GM12878 (cell line): ENCODE measurements at regions not wholly inside any gene's neighbourhood (a gene's known extent, or its start where the extent isn't known, plus 50 kb on each side); places are given as distances from the start of the nearest gene placed in this dataset.

Source experiments
- ATAC-seq: fragments of 200-7000 bp; cut with Tn5 transposase; 3 replicates; pipeline ENCODE4 v1.9.1; 2020; ENCODE audit warnings: mild to moderate bottlenecking, moderate library complexity
- BruUV-seq: library from RNA; stranded (reverse); fragments of 400-500 nt; replicated peaks from 2 replicates; lab custom pipeline; 2021; lab: Mats Ljungman, UMichigan
- CTCF ChIA-PET: fragments of 300-600 bp; sonication (Branson Sonifier 250); formaldehyde crosslinking; extraction: SDS; loops from one replicate; lab custom pipeline; 2021; ENCODE audit warnings: inconsistent platforms; lab: Yijun Ruan, JAX
- POLR2A ChIA-PET: fragments of 350-600 bp; formaldehyde crosslinking; extraction: SDS; loops from one replicate; lab custom pipeline; 2021; ENCODE audit warnings: inconsistent platforms; lab: Charles Lee
- RAD21 ChIA-PET: fragments of 300-600 bp; sonication (Branson Sonifier 250); formaldehyde crosslinking; loops from one replicate; lab custom pipeline; 2023; ENCODE audit warnings: antibody characterized with exemption; ENCODE audit not compliant: unreplicated experiment; lab: Charles Lee
- SMC1A ChIA-PET: fragments of 300-600 bp; sonication (Branson Sonifier 250); formaldehyde crosslinking; loops from one replicate; lab custom pipeline; 2023; ENCODE audit not compliant: unreplicated experiment, uncharacterized antibody; lab: Charles Lee
- DNase-seq: peaks from one replicate; pipeline ENCODE4 v3.0.0-alpha.2; 2011; ENCODE audit warnings: low read depth, low spot score
- FAIRE-seq: peaks from 3 replicates; lab custom pipeline; 2011; peaks lifted over from hg19 to GRCh38; lab: Jason Lieb, UNC
- H2AFZ ChIP-seq: 2 replicates; pipeline ENCODE4 v1.6.0; 2011; ENCODE audit warnings: low read depth, low read length, control low read depth; ENCODE audit not compliant: control insufficient read depth
- H3K27ac ChIP-seq: 2 replicates; pipeline ENCODE4 v1.5.1; 2011; ENCODE audit warnings: control low read depth; ENCODE audit not compliant: control insufficient read depth, insufficient read depth
- H3K27me3 ChIP-seq, 2 experiments: replicated peaks in 1 of 2; 2 replicates each; pipeline versions ENCODE4 v1.6.0 to v1.6.1; 2011; ENCODE audit warnings: low read length in 1 of 2; ENCODE audit not compliant: control insufficient read depth in 2 of 2, insufficient read depth in 2 of 2
- H3K36me3 ChIP-seq, 2 experiments: 2 replicates each; pipeline ENCODE4 v1.5.1; 2011; ENCODE audit warnings: low read length in 1 of 2; ENCODE audit not compliant: control insufficient read depth in 2 of 2, insufficient read depth in 2 of 2
- H3K4me1 ChIP-seq: 2 replicates; pipeline ENCODE4 v1.6.1; 2011; ENCODE audit warnings: mild to moderate bottlenecking, low read length, moderate library complexity, mixed read lengths; ENCODE audit not compliant: control insufficient read depth, insufficient read depth
- H3K4me2 ChIP-seq: 2 replicates; pipeline ENCODE4 v1.6.0; 2011; ENCODE audit warnings: control low read depth; ENCODE audit not compliant: control insufficient read depth, insufficient read depth
- H3K4me3 ChIP-seq: fragments of 200-600 bp; sonication (generic); 2 replicates; pipeline ENCODE4 v1.5.1; 2016
- H3K79me2 ChIP-seq: 2 replicates; pipeline ENCODE4 v1.6.0; 2011; ENCODE audit warnings: low read length; ENCODE audit not compliant: control insufficient read depth, insufficient read depth
- H3K9ac ChIP-seq: 2 replicates; pipeline ENCODE4 v1.8.0; 2011; ENCODE audit warnings: low read length, control low read depth, mixed read lengths; ENCODE audit not compliant: control insufficient read depth, insufficient read depth
- H3K9me3 ChIP-seq: replicated peaks from 3 replicates; pipeline ENCODE4 v1.5.1; 2011; ENCODE audit warnings: mild to moderate bottlenecking, low read length; ENCODE audit not compliant: control insufficient read depth, insufficient read depth
- H4K20me1 ChIP-seq: 2 replicates; pipeline ENCODE4 v1.6.0; 2011; ENCODE audit not compliant: control insufficient read depth, insufficient read depth
- CBX5 ChIP-seq: sonication (generic); IDR thresholded peaks from 2 replicates; pipeline ENCODE4 v1.6.1; 2016; ENCODE audit warnings: low read depth, moderate library complexity, mild to moderate bottlenecking, inconsistent platforms
- CTCF ChIP-seq, 3 experiments: IDR thresholded peaks in 2 of 3; conservative IDR thresholded peaks in 1 of 3; 2 replicates each; pipeline ENCODE4 v1.5.1; 2011; ENCODE audit warnings: low read depth in 3 of 3, low read length in 3 of 3, mild to moderate bottlenecking in 3 of 3, control low read depth in 2 of 3, moderate library complexity in 2 of 3, inconsistent platforms in 1 of 3, mixed read lengths in 1 of 3; ENCODE audit not compliant: control insufficient read depth in 2 of 3, insufficient read depth in 1 of 3; ENCODE audit errors: extremely low read depth in 1 of 3
- EGR1 ChIP-seq, 2 experiments: IDR thresholded peaks; 1 replicate in 1 of 2; 2 replicates in 1 of 2; pipeline ENCODE4 v1.6.1; 2011 to 2012; ENCODE audit warnings: low read depth in 2 of 2, low read length in 2 of 2, borderline replicate concordance in 1 of 2, mild to moderate bottlenecking in 1 of 2, moderate library complexity in 1 of 2
- FOS ChIP-seq: IDR thresholded peaks from 3 replicates; pipeline ENCODE4 v1.6.1; 2011; ENCODE audit warnings: borderline replicate concordance; ENCODE audit not compliant: insufficient read length; ENCODE audit errors: extremely low read depth
- MLLT1 ChIP-seq: fragments of 450-650 bp; IDR thresholded peaks from 2 replicates; pipeline ENCODE4 v1.6.1; 2016; ENCODE audit warnings: mild to moderate bottlenecking
- MTA3 ChIP-seq: IDR thresholded peaks from 2 replicates; pipeline ENCODE4 v1.6.1; 2012; ENCODE audit warnings: low read length, inconsistent platforms, borderline replicate concordance
- NBN ChIP-seq: fragments of 450-650 bp; IDR thresholded peaks from 2 replicates; pipeline ENCODE4 v1.6.1; 2016
- PRDM15 ChIP-seq: fragments of 450-650 bp; formaldehyde crosslinking; IDR thresholded peaks from 2 replicates; pipeline ENCODE4 v1.4.0; 2020; ENCODE audit warnings: mild to moderate bottlenecking, moderate library complexity
- RELA ChIP-seq: fragments of 450-650 bp; IDR thresholded peaks from 2 replicates; pipeline ENCODE4 v1.8.0; 2014; ENCODE audit warnings: borderline replicate concordance; ENCODE audit not compliant: partially characterized antibody
- ZBED1 ChIP-seq: IDR thresholded peaks from 2 replicates; pipeline ENCODE4 v1.6.1; 2016; ENCODE audit warnings: borderline replicate concordance
- ZNF207 ChIP-seq: fragments of 450-650 bp; IDR thresholded peaks from 2 replicates; pipeline ENCODE4 v1.6.1; 2014; ENCODE audit warnings: antibody characterized with exemption, mild to moderate bottlenecking, borderline replicate concordance
- ZNF622 ChIP-seq: fragments of 450-650 bp; IDR thresholded peaks from 2 replicates; pipeline ENCODE4 v1.6.1; 2017; ENCODE audit warnings: mild to moderate bottlenecking, inconsistent platforms
- ZNF687 ChIP-seq: fragments of 450-650 bp; IDR thresholded peaks from 2 replicates; pipeline ENCODE4 v1.6.1; 2017; ENCODE audit warnings: mild to moderate bottlenecking, moderate library complexity
- WGBS: methylation state at CpG from one replicate; pipeline ENCODE4 v1.1.6; 2016; ENCODE audit warnings: low lambda C conversion rate; ENCODE audit not compliant: insufficient replicate concordance, insufficient coverage; ENCODE audit errors: missing lambda C conversion rate; 5-methylcytosine and 5-hydroxymethylcytosine counted together
- in situ Hi-C: fragments of 300-500 bp; cut with MboI; formaldehyde crosslinking; loops from 9 replicates; pipeline ENCODE4 v1.14.3; 2018; ENCODE audit warnings: mixed read lengths
- intact Hi-C: fragments of 100-400 bp; cut with micrococcal nuclease; formaldehyde crosslinking; loops from one replicate; pipeline ENCODE4 v1.14.2; 2022; ENCODE audit not compliant: unreplicated experiment

- DNase-seq: no peak
- ChIA-PET SMC1A (no interaction called here), RAD21 (no interaction called here), CTCF (no interaction called here), POLR2A (no interaction called here)
- intact Hi-C loops: no loop called here
- no peak for ATAC-seq
- no peak overlapping the region for H3K27ac ChIP-seq
- H3K36me3 ChIP-seq: no peaks in the 10 kb centered on the region
- no peaks in the 10 kb centered on the region for H4K20me1 ChIP-seq
- no peak overlapping the region for H3K4me3 ChIP-seq
- H3K9me3 ChIP-seq: peaks cover 8% of the 10 kb centered on the region; the same call in 2 of the 3 replicates
- WGBS: 2% methylated on average over 3 of the region's 3 CpGs
- H3K27me3 ChIP-seq: no peaks in the 10 kb centered on the region; a peak in 1 of 4 replicates
- no peaks in the 10 kb centered on the region for H3K79me2 ChIP-seq
- H3K4me1 ChIP-seq: no peaks in the 10 kb centered on the region
- no peak overlapping the region for H3K4me2 ChIP-seq
- no peak overlapping the region for H3K9ac ChIP-seq
- H2AFZ ChIP-seq: no peak overlapping the region
- no peak for FAIRE-seq
- no TSS peak for BruUV-seq
- in situ Hi-C loops: no loop called here
- TF ChIP-seq ZBED1: no peak
- TF ChIP-seq ZNF207: no peak
- TF ChIP-seq EGR1 (IDR thresholded peaks at IDR 0.05; ENCODE audit: borderline replicate concordance in 1 of 2, low read depth in 2 of 2, low read length in 2 of 2): no peak
- no peak for TF ChIP-seq CTCF (IDR thresholded peaks at IDR 0.05 in 2 of 3, conservative IDR thresholded peaks at IDR 0.05 in 1 of 3; ENCODE audit: control insufficient read depth in 2 of 3, extremely low read depth in 1 of 3, insufficient read depth in 1 of 3, low read depth in 3 of 3, low read length in 3 of 3)
- no peak for TF ChIP-seq NBN
- no peak for TF ChIP-seq ZNF687
- no peak for TF ChIP-seq RELA
- TF ChIP-seq MTA3: no peak
- no peak for TF ChIP-seq MLLT1
- TF ChIP-seq PRDM15: no peak
- no peak for TF ChIP-seq CBX5
- TF ChIP-seq FOS: no peak
- no peak for TF ChIP-seq ZNF622
These were observed 135.0 kb upstream of the STC2 start for GRCh38 chr5:173463207-173463606.
